ENCODE measurements at regions not wholly inside any gene's neighbourhood (a gene's known extent, or its start where the extent isn't known, plus 50 kb on each side); places are given as distances from the start of the nearest gene placed in this dataset.

DNA sequence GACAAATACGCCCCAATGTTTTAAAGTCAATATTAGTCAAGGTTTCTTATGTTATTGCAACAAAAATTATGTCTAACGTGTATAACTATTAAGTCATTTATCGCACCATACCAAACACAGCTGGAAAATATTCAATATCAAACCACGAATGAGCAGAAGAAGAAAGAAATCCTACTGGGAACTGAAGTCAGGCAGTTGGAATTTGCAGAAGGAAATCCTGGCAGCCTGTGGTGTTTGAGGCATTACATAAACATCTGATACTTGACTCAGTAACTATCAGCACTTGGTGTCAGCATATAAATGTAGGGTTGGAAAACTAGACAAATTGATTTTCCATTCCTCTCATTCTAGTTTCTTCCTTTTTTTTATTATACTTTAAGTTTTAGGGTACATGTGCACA, 83.4 kb upstream of the NUPR2 start:
- no peak for TF ChIP-seq CREB1 (IDR thresholded peaks at IDR 0.05; ENCODE audit: low read depth)
- TF ChIP-seq, protein P1, sequence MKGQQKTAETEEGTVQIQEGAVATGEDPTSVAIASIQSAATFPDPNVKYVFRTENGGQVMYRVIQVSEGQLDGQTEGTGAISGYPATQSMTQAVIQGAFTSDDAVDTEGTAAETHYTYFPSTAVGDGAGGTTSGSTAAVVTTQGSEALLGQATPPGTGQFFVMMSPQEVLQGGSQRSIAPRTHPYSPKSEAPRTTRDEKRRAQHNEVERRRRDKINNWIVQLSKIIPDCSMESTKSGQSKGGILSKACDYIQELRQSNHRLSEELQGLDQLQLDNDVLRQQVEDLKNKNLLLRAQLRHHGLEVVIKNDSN (IDR thresholded peaks at IDR 0.05), result no peak
- no peak for TF ChIP-seq YY1 (IDR thresholded peaks at IDR 0.05; ENCODE audit: low read depth)
- no peak for TF ChIP-seq TEAD4 (IDR thresholded peaks at IDR 0.05)
- TF ChIP-seq TCF12 (IDR thresholded peaks at IDR 0.05; ENCODE audit: low read depth), result no peak
- no peak for TF ChIP-seq CEBPB (IDR thresholded peaks at IDR 0.05)

DNA sequence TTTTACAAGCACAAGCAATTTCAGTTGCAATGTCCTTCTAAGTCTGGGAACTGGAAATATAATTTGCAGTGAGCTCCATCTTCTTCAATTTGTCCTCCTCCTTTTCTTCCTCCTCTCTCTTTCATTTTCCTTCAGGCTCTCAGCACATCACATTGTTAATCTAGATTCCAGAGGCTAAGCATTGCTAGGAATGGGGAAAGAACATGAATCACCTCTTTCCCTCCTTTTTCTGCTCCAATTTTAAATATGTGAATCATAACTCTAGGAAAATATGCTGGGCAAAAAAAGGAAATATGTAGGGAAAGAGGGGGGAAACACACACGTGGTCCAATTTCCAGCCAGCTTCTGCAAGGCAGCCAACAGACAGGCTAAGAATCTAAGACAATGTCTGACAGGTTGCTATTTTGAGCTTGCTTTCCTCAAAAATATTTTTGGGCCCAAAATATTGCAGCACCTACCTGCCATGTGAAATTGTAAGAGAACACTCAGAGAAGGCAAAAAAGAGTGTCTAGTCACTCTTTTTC, 72.7 kb upstream of the NUPR2 start:
- TF ChIP-seq CREB1 (IDR thresholded peaks at IDR 0.05; ENCODE audit: low read depth) (no peak), TCF12 (IDR thresholded peaks at IDR 0.05; ENCODE audit: low read depth) (no peak), ZBTB7A (IDR thresholded peaks at IDR 0.05; ENCODE audit: low read depth) (no peak), EP300 (IDR thresholded peaks at IDR 0.05; ENCODE audit: borderline replicate concordance) (no peak), FOXM1 (IDR thresholded peaks at IDR 0.05; ENCODE audit: borderline replicate concordance, low read depth) (no peak)
- TF ChIP-seq, protein P2, sequence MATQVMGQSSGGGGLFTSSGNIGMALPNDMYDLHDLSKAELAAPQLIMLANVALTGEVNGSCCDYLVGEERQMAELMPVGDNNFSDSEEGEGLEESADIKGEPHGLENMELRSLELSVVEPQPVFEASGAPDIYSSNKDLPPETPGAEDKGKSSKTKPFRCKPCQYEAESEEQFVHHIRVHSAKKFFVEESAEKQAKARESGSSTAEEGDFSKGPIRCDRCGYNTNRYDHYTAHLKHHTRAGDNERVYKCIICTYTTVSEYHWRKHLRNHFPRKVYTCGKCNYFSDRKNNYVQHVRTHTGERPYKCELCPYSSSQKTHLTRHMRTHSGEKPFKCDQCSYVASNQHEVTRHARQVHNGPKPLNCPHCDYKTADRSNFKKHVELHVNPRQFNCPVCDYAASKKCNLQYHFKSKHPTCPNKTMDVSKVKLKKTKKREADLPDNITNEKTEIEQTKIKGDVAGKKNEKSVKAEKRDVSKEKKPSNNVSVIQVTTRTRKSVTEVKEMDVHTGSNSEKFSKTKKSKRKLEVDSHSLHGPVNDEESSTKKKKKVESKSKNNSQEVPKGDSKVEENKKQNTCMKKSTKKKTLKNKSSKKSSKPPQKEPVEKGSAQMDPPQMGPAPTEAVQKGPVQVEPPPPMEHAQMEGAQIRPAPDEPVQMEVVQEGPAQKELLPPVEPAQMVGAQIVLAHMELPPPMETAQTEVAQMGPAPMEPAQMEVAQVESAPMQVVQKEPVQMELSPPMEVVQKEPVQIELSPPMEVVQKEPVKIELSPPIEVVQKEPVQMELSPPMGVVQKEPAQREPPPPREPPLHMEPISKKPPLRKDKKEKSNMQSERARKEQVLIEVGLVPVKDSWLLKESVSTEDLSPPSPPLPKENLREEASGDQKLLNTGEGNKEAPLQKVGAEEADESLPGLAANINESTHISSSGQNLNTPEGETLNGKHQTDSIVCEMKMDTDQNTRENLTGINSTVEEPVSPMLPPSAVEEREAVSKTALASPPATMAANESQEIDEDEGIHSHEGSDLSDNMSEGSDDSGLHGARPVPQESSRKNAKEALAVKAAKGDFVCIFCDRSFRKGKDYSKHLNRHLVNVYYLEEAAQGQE (IDR thresholded peaks at IDR 0.05; ENCODE audit: low read depth), result no peak
- TF ChIP-seq, protein P3, sequence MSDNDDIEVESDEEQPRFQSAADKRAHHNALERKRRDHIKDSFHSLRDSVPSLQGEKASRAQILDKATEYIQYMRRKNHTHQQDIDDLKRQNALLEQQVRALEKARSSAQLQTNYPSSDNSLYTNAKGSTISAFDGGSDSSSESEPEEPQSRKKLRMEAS (IDR thresholded peaks at IDR 0.05), result no peak

DNA sequence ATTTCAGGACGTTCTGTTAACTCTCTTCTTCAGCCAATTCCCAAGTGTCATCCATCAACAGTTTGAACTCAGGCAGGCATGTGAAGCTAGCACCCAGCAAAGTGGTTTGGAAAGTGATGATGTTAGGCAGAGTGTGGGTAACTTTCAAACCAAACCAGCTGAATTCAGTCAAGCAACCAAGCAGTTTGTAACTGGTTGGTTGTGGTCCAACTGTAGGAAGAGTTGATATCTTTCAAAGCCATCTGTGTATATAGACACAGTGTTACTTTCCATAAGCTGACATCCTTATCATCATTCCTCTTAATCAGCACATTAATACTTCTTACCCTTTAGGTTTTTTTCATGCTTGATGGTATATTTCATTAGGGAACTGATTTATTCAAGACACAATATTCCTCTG, 72.2 kb upstream of the NUPR2 start:
- TF ChIP-seq TAF1 (IDR thresholded peaks at IDR 0.05; ENCODE audit: low read depth), result no peak
- TF ChIP-seq EP300 (IDR thresholded peaks at IDR 0.05; ENCODE audit: borderline replicate concordance), result no peak
- no peak for TF ChIP-seq CEBPB (IDR thresholded peaks at IDR 0.05)
- no peak for TF ChIP-seq NFIC (IDR thresholded peaks at IDR 0.05)
- TF ChIP-seq TEAD4 (IDR thresholded peaks at IDR 0.05), result no peak
- TF ChIP-seq, protein P2 (IDR thresholded peaks at IDR 0.05; ENCODE audit: low read depth), result no peak
- TF ChIP-seq, protein P1 (IDR thresholded peaks at IDR 0.05), result no peak
- no peak for TF ChIP-seq TCF12 (IDR thresholded peaks at IDR 0.05; ENCODE audit: low read depth)
- no peak for TF ChIP-seq ZBTB7A (IDR thresholded peaks at IDR 0.05; ENCODE audit: low read depth)
- TF ChIP-seq YY1 (IDR thresholded peaks at IDR 0.05; ENCODE audit: low read depth), result no peak
- no peak for TF ChIP-seq RAD21 (IDR thresholded peaks at IDR 0.05; ENCODE audit: low read depth)

DNA sequence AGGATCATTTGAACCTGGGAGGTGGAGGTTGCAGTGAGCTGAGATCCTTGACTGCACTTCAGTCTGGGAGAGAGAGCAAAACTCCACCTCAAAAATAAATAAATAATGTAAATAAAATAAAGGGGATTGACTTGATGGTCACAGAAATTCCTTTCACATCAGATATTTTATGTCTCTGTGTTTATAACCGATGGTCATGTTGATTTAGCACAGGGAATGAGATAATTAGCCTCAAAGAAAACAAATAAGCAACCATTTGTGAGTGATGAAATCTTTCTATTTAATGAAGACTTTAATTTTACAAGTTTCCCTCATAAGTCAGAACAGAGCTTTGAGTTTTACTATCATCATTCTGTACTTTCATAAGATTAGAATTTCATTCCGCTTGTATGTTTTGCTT, 64.8 kb upstream of the NUPR2 start:
- TF ChIP-seq EP300 (IDR thresholded peaks at IDR 0.05; ENCODE audit: borderline replicate concordance) (no peak), NFIC (IDR thresholded peaks at IDR 0.05) (no peak), TAF1 (IDR thresholded peaks at IDR 0.05; ENCODE audit: low read depth) (no peak), TEAD4 (IDR thresholded peaks at IDR 0.05) (no peak)

DNA sequence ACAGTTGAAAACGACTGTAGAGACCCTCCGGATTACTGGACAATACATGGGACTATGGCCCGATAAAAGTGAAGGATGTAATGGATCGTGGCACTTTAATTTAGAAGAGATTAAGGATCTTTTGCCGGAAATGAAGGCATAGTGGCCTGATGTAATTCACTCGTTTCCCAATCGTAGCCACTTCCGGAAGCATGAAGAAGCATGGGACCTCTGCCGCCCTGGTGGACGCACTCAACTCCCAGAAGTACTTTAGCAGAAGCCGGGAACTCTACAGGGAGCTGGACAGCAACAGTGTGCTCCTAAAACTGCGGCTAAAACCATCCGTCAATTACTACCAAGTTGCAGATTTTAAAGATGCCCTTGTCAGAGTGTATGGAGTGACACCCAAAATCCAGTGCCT, 59.6 kb upstream of the NUPR2 start:
- no peak for TF ChIP-seq CREB1 (IDR thresholded peaks at IDR 0.05; ENCODE audit: low read depth)
- no peak for TF ChIP-seq NFIC (IDR thresholded peaks at IDR 0.05)
- no peak for TF ChIP-seq TAF1 (IDR thresholded peaks at IDR 0.05; ENCODE audit: low read depth)
- no peak for TF ChIP-seq YY1 (IDR thresholded peaks at IDR 0.05; ENCODE audit: low read depth)
- TF ChIP-seq EGR1 (IDR thresholded peaks at IDR 0.05), result no peak
- no peak for TF ChIP-seq TEAD4 (IDR thresholded peaks at IDR 0.05)
- TF ChIP-seq ZBTB7A (IDR thresholded peaks at IDR 0.05; ENCODE audit: low read depth), result no peak
- no peak for TF ChIP-seq TCF12 (IDR thresholded peaks at IDR 0.05; ENCODE audit: low read depth)
- no peak for TF ChIP-seq FOXM1 (IDR thresholded peaks at IDR 0.05; ENCODE audit: borderline replicate concordance, low read depth)
- TF ChIP-seq EP300 (IDR thresholded peaks at IDR 0.05; ENCODE audit: borderline replicate concordance), result no peak
- TF ChIP-seq RAD21 (IDR thresholded peaks at IDR 0.05; ENCODE audit: low read depth), result no peak
- TF ChIP-seq CEBPB (IDR thresholded peaks at IDR 0.05), result no peak
- TF ChIP-seq, protein P2 (IDR thresholded peaks at IDR 0.05; ENCODE audit: low read depth), result no peak
- TF ChIP-seq, protein P1 (IDR thresholded peaks at IDR 0.05), result no peak
- TF ChIP-seq, protein P3 (IDR thresholded peaks at IDR 0.05), result no peak
